ENCODE measurements at regions not wholly inside any gene's neighbourhood (a gene's known extent, or its start where the extent isn't known, plus 50 kb on each side); places are given as distances from the start of the nearest gene placed in this dataset.
"Not testable (repeated sequence)": the region's sequence is repeated elsewhere in the genome, so short reads cannot be mapped to it uniquely, and the experiment has no call there.

DNA sequence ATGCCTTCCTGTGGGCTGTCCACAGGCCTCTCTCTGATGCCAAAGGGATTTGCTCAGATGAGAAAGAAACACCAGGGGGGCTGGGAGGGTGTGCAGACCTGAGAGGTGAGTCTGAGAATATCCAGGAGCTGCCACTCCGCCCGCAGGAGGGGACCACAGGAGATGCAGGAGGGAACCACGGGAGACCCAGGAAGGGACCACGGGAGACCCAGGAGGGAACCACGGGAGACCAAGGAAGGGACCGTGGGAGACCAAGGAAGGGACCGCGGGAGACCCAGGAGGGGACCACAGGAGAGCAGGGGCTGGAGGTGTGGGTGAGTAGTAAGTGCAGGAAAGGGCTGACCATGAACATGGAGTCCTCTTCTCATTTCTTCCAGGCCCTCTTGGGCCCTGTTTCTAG, 74.6 kb upstream of the SFSWAP start:
- intact Hi-C loops (cut with micrococcal nuclease), result no loop called here

DNA sequence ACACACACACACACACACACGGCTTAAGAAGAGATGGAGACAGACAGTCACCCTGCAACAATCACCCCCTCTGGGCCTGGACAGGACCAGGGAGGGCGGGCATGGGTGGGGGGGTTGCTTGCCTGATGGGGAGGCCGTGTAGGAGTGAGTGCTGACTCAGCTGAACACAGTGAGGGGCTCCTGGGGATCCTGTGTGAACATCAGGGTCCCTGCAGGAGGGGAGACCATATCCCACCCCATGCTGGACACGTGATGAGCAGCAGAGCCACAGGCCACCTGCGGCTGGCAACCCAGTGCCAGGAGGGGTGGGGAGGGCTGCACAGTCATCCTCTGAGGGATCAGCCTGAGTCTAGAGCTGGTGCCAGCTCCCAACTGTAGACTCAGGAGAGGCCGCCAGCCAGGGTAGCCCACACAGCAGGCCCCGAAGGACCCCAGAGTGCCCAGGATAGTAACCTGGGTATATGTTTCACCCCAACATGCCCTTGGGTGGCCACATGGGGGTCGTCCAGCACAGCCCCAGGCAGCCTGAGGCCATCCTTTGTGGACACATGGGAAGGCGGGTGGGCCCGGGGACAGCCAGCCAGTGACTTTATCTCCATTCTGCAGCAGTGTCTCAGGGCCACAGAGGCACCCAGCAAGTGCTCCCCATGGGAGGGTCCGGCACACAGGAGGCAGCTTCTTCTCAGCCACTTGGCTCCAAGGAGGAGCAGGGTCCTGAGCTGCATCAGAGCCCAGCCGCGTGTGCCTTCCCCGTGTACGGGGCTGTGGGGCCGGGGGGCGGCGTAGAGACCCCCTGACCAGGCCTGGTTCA, 73.7 kb upstream of the SFSWAP start:
- intact Hi-C loops (cut with micrococcal nuclease), result no loop called here

DNA sequence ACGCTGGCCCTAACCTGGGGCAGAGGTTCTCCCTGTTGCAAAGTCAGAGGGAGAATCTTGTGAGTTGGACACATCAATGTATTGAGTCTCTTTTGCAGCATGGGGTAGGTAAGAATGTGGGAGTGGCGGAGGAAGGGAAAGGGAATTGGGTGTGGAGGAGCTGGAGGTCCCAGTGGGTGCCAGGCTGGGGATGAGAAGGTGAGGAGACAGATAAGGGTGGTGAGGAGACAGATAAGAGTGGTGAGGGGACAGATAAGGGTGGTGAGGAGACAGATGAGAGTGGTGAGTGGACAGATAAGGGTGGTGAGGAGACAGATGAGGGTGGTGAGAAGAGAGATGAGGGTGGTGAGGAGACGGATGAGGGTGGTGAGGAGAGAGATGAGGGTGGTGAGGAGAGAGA, 72.9 kb upstream of the SFSWAP start:
- intact Hi-C loops (cut with micrococcal nuclease), result no loop called here

DNA sequence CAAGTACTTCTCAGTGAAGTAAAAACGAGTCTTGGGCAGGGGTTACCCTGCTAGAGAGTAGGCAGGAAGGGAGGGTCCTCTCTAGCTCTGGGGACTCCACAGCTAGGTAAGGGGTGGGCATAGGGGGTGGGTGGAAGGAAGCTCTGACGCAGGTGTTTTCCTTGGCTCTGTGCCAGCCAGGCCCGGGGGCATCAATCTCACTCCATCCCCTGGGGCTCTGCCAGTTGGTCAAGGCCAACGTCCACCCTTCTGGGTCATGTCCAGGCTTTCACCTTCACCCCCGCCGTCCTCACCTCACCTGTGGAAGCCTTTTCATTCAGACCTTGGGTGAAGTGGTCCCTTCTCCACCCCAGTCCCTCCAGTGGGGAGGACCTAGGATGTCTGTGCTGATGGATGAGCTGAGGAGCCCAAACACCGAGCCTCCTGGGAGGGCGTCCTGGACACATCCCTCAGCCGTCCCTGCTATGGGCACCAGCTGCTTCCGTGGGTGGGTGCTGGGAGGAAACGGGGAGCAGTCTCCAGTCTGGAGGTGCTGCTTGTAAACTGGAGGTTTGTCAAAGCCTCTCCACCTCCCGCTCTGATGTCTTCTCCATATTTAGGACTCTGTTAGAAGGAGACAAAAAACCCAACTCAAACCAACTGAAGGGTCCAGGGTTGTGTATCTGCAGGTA, 71.5 kb upstream of the SFSWAP start:
- intact Hi-C loops (cut with micrococcal nuclease), result no loop called here

DNA sequence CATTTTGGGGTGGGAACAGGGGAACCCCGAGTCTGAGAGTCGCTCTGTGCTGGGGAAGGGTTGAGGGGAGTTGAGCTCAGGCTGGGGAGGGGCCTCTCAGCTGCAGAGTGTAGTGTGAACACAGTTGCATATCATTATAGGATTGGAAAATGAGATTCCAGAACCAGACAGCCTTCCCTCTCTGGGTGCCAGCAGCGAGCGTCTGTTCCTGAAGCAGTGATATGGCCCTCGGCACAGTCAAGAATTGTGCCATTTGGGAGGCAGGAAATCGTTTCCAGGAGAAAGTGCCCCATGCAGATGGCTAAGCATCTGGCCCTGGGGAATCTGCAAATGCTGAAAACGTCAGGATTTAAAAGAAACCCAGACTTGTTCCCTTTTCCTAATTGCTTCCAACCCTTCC, 70.4 kb upstream of the SFSWAP start:
- intact Hi-C loops (cut with micrococcal nuclease), result no loop called here

DNA sequence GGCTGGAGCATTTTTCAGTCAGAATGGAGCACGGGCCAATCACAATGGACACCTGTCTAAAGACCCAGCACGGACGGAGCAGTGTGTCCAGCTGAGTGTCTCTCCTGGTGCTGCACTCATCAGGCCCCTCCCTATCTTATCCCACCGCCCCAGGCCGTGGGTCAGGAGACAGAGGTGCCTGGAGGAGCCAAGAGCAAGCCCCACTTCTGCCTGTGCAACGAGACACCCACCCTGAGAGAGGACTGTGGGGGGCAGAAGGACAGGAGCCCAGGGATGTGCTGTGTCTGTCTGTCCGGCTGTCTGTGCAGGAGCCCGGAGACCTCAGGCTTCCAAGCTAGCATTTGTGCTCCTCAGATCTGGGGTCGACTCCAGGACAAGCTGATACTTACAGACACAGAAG, 69.6 kb upstream of the SFSWAP start:
- intact Hi-C loops (cut with micrococcal nuclease), result no loop called here

DNA sequence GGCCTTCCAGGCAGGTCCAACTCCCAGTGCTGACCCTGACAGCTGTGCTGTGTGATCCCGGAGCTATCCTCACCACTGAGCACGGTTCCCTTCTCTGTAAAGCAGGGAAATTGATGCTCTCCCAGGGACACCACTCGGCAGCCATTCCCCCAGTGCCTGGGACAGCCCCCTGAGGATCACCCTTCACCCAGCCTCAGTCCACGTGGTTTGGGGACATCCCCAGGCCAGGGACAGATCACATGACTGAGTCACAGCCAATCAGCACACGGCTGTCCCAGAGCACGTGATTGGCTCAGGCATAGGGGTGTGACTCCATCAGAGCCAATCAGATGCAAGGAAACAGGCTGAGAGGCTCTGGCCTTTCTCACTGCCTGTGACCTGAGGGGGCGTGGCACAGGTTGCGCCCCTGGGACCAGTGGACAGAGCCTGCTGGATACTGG, 68.8 kb upstream of the SFSWAP start:
- intact Hi-C loops (cut with micrococcal nuclease), result no loop called here

DNA sequence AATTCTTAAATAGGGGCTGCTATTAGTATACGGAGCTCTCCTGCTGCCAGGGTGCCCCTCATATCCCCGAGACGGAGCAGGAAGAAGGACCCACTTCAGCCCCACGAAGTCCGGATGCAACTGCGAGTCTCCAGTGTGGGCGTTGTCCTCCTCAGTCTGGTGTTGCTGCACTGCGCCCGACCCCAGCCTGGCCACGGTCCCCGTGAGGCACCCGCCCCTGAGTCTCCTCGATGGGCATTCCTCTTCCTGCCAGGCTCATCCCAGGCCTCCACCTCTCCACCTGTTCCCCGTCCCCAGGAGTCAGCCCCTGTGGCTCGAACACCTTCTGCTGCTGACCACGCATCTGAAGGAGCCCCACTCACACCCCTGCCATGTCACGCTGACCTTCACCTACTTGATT, 68.1 kb upstream of the SFSWAP start:
- intact Hi-C loops (cut with micrococcal nuclease), result no loop called here

DNA sequence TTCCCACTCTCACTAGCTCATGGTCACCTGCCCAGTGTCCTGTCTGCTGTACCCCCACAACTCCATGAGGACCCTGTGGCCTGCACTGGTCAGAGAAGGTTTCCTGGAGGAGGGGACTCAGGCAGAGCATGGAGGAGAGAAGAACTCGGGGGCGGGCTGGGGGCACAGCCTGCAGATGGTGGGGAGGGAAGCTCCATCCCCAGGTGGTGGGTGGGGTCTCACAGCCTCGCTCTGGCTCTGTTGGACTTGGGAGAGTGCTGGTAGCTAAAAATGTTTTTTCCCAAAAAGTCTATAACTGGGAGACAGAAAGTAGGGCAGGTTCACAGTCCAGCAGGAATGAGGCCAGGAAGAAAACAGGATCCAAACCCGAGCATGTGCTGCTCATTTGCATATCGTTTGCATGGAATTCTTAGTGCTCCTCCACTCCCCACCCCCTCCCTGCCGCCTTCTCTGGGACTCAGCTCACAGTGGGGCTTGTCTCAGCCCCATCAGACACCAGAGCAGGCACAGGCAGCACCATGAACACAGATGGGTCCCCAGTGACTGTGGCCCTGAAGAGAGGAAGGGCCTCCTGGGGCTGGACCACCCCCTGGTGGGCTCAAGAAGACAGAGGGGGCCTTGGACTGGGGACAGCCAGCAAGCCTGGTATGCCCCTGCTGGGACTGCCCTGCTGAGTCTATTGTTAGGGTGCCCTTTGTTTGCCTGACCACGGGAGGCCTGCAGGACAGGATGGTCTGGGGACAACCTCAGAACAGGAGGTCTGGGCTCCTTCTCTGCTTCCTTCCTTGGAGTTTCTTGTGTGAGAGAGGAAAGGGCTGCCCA, 67.0 kb upstream of the SFSWAP start:
- intact Hi-C loops (cut with micrococcal nuclease), result no loop called here

DNA sequence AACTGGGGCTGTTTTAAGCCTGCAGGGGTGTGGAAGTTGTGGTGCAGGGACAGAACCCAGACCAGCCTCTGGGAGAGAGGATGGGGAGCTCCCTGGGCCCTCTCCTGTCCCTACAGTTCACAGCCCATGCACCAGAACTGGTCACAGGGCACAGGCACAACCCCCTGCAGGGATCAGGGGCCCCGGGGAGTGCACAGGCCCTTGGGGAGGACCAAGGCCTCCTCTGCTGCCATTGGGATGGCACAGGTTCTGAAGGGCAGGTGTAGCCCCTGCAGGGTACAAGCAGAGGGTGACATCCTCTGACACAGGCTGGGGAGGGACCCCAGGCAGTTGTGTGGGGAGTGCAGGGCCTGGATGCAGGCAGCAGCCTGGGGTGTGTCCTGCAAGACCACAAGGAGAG, 66.4 kb upstream of the SFSWAP start:
- intact Hi-C loops (cut with micrococcal nuclease), result no loop called here

DNA sequence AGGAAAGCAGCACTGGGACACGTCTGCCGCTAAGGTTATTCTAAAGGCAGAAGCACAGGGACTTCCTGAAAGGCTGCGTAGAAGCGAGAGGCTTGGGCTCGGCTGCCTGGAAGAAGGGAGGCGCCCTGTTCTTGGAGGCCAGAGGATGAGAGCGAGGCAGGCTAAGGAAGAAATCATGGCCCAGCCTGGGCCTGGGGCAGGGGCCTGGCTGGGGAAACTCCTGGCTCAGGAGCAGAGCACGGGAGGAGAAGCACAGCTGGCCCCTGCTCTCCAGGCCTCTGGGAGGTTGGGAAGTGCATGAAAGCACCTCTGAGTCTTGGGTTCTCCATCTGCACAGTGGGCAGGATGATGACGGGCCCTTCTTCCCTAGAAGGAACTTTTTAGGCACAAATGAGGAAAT, 66.0 kb upstream of the SFSWAP start:
- intact Hi-C loops (cut with micrococcal nuclease), result not testable (repeated sequence)

DNA sequence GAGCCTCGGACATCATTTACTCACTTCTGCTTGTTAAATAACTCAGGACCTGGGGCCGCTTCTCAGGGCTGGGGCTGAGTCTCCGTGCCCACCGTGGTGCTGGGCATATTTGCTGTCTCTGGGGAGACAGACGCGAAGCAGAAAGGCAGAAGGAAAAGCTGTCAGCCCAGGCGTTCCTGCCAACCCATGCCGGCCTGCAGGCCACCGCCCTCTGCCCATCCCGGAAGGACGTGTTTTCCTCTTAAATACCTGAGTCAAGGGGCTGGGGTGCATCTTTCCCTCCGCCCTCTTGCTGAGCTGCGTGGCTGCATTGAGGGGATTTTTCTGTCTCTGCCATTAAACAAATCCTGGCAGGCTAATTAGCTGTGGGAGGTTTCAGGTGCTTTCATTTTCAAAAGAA, 65.3 kb upstream of the SFSWAP start:
- intact Hi-C loops (cut with micrococcal nuclease), result not testable (repeated sequence)

DNA sequence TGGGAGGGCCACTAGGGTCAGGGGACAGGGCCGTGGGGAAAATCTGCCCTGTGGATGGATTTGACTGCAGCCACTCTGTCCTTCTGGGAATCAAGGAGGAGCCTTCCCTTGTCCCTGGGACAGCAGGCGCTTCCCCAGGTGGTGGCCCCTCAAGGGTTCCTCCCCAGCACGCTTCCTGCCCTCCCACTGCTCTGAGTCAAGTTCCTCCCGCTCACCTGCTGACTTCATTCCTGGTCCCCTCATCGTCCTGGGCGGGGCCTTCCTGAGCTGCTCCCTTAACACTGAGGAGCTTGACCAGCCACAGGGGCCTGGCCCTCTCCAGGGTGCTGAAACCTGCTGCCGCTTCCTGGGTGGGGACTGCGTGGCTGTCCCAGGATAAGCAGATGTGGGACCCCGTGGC, 64.4 kb upstream of the SFSWAP start:
- intact Hi-C loops (cut with micrococcal nuclease), result not testable (repeated sequence)

DNA sequence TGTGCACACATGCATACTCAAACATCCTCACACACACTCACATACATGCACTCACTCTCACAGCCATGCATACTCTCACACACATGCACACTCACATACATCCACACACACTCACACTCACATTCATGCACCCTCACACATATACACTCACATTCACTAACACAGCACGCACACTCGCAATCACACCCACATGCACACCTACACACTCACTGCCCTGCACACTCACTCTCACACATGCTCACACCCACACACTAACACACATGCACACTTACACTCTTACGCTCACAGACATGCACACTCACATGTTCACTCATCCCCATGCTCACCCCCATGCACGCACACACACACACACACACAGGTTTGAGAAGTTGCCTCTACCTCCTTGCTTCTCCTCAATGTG, 63.2 kb upstream of the SFSWAP start:
- intact Hi-C loops (cut with micrococcal nuclease), result no loop called here

DNA sequence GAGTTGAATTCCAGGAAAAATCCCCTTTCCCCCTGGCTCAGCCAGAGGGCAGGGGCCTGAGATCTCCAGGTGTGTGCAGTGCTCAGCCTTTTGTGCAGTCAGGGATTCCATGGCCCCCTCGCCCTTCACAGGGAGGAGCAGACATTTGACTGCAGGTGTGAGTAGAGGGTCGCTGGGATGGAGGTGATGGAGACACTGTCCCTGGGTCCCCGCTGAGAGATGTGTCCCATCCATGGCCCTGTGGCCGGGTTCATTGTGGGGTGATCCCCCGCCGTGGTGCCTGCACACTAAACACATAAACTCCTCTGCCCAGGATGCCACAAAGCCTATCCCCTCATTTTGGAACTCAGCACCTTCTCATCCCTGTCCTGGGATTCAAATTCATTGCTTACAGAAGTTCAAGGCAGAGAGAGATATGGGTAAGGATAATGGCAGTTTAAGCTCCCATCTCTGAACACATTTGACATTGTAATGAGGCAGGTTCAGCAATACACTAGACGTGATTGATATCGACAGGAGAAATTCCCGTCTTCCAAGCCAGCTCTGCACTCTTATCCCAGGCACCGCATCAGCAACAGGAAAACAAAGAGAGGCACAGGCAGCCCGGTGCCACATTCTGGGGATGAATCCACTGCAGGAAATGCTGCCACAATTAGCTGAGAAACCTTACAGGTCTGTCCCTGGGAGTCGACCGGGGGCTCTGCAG, 55.3 kb upstream of the SFSWAP start:
- intact Hi-C loops (cut with micrococcal nuclease), result not testable (repeated sequence)

DNA sequence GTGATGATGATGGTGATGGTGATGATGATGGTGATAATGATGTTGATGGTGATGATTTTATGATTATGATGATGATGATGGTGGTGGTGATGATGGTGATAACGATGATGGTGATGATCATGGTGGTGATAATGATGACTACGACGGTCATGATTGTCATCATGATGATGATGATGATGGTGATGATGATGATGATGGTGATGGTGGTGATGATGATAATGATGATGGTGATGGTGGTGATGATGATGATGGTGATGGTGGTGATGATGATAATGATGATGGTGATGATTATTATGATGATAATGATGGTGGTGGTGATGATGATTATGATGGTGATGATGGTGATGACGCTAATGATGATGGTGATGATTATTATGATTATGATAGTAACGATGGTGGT, 54.1 kb upstream of the SFSWAP start:
- intact Hi-C loops (cut with micrococcal nuclease), result not testable (repeated sequence)

DNA sequence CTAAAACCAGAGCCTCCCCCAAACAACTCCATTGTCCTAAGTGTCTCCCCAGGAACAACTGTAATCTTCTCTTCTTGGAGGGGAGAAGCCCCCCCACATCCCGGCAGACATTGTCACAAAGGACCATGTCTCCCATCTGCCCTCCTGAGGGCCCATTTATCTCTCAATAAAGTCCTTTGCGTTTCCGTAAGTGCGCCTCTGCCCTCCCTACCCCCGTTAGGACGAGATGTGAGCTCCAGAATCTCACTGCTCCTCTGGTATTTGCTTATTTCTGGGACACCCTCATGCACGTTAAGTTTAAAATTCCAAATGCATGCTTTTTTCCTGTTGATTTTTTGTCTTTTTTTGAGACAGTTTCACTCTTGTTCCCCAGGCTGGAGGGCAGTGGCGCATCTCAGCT, 52.3 kb upstream of the SFSWAP start:
- intact Hi-C loops (cut with micrococcal nuclease), result not testable (repeated sequence)

DNA sequence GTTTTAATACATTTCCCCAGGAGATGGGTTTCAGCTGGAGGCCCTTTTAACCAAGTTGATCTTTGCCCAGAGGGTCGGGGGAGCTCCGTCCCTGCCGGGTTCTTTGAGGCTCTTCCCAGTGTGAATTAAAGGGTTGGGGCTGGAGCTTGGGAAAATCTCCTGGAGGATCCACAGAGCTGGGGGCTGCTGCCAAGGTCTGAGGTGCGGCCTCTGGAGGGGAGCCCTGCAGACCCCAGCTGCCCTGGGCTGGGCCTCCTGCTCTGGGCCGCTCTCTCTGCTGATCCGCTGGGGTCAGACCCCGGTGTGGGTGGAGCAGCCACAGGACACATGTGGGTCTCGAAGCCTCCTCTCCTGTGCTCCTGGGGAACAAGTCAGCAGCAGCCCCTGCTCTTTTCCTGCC, 51.4 kb upstream of the SFSWAP start:
- intact Hi-C loops (cut with micrococcal nuclease), result not testable (repeated sequence)

DNA sequence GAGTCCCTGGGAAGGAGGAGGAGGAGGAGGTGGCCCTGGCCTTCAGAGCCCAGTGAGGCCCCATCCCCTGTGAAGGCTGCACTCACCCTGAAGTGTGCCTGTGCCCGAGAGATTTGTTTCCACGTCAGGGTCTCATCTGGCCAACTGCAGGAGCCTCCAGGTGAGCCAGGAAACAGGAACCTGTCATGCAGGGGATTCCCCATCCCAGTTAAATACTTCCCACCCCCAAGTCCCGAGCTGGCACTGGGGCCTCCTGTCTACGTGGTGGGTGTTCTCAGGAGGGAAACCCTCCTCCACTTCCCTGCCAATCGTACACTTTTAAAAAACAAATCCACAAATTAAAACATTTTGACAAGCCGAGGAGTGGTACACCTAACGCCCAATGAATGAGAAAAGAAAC, 50.9 kb upstream of the SFSWAP start:
- intact Hi-C loops (cut with micrococcal nuclease), result not testable (repeated sequence)

DNA sequence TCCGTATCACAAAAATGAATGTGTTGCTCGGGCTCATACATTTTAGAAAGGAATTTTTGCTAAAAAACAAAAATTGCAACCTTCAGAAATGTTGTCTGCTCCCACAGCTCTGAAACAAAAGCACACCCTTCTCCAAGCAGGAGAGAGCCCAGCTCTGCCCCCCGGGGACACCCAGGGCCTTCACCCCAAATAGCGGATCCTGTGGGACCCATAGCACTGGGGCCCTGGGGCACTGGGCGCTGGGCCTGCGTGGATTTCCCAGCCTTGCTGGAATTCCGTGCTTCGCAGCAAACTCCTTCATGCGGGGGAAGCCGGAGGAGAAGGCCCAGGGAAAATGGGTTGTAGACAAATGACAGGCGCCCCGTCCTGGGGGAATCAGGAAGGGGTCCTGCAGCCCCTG, 50.5 kb upstream of the SFSWAP start:
- intact Hi-C loops (cut with micrococcal nuclease), result not testable (repeated sequence)

All from T-helper 1 cell treated with Interleukin-12 subunit alpha and Interleukin-12 subunit beta and Interleukin-4 antibody, amounts not matched to agents 30 ng/mL and 1 ng/mL, for 36 hours (primary cell).